GM19463 (cell line): ENCODE measurements at regions not wholly inside any gene's neighbourhood (a gene's known extent, or its start where the extent isn't known, plus 50 kb on each side); places are given as distances from the start of the nearest gene placed in this dataset.

ENCODE experiments used
- ATAC-seq: cut with Tn5 transposase; IDR thresholded peaks from one replicate; pipeline ENCODE4 v1.9.1; 2021; ENCODE audit warnings: mild to moderate bottlenecking, moderate library complexity; ENCODE audit not compliant: unreplicated experiment

DNA sequence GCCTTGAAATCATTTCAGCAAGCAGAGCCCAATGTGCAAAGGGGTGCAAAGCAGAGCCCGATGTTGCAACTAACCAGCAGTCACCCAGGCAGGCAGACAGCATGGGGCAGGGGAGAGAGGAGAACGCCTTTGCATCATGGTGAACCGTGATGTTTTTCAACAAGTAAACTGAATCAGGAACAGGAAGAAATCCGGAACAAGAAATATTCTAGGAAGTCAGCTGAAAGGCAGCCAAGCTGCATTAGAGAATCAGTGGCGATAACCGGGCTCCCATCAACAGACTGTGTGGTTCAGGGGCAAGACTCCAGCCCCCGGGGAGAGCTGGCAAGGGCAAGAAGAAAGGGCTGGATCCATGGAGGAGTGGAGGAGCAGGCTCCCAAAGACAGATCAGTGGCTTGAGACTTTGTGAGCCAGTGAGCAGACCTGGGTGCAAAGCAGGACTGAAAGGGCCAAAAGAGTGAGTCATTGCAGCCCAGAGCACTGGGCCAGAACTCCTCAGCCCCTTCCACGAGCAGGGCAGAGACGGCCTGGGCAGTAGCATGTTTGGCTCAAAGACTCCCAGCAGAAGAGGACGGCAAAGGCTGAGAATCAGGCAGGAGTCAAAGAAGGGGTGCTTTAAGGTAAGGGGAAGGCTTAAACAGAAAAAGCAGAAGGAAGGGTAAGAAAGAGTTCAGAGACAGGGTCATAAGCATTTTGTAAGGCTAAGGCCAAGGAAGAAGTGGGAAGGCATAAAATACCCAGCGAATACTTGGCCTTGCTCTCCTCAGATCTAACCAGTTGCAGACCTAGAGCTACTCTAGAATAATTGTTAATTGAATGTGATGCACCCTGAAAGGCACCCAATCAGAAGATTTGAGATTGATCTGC lies 155.0 kb downstream of the SETD4 start:
- ATAC-seq, result no peak

GRCh38 chr21:35900539-35900938 lies 159.8 kb downstream of the SETD4 start:
- no peak for ATAC-seq

DNA sequence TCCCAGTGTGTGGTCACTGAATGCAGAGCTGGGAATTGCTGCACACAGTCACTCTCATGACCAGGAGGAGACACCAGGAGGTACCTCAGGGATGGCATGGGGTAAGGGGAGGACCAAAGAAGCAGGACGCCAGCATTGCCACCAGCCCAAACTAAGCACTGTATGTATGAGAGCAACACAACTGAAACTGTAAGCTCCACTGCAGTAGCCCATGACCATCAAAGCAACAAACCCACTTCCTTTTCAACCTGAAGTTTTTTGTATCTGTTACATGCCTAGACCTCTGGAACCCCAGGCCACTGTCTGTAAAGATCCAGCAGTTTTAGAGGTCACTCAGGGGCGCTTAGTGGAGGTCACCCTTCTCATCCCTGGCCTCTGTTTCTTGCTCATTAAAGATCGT lies 164.3 kb downstream of the SETD4 start:
- ATAC-seq, result no peak

DNA sequence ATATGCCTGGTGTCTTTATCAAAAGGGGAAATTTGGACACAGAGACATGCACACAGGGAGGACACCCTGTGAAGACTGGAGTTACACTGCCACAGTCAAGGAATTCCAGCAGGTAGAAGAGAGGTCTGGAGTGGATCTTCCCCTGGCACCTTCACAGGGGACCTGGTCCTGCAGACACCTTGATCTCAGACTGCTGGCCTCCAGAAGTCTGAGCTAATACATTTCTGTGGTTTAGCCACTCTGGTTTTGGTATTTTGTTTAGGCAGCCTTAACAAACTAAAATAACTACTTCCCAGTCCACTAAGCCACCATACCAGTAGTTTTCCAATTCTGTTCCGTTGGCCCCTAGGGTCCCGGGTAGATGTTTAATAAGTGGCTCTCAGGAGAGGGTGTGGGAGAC lies 164.7 kb downstream of the SETD4 start:
- ATAC-seq, result no peak

- ATAC-seq, result no peak
These were observed 167.2 kb downstream of the SETD4 start for GRCh38 chr21:35893156-35893555.

DNA sequence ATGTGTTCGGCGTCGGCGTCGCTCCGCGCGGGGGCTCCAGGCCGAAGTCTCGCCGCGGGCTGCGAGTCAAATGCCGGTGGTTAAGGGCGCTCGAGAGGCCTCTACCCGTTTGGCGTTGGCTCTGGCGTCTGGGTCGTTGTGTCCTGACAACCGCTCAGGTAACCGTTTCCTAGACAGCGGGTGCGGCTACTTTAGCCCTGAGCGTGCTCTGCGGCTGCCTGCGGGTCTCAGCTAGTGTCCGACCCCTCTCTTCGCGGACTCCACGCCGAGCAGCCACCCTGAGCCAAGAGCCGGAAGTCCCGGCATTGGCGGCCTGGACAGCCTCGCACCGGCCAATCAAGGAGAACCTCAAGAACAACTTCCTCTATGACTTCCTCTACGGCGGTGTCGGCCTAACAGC lies 173.4 kb downstream of the SETD4 start:
- ATAC-seq, result no peak

DNA sequence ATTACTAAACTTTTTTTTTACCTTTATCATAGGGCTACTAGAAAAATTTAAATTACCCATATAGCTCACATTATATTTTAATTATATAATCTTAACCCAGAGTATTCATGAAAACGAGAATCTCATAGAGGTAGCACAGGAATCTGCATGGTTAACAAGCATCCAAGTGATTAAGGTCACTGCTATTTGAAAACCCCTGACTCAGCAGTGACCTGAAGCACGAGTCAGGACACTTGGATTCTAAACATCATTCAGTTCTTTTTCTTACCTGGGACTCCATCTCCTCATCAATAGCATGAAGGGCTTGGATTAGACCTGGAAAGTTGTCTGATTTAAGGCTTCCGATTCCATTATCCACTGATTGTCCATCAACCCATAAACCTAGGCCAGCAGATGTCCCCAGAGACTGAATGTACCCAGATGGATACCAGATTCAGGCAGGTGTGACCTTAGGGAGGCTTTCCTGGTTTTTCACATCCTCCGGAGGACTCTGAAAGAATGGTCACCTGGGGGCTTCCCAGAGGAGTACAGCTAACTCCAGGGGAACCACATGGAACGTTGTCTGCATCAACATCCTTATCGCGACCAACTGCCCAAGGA lies 174.3 kb downstream of the SETD4 start:
- ATAC-seq, result no peak

- no peak for ATAC-seq
These were observed 177.5 kb downstream of the SETD4 start for GRCh38 chr21:35882791-35883240.

GRCh38 chr21:35873441-35873840 lies 186.9 kb downstream of the SETD4 start:
- no peak for ATAC-seq

GRCh38 chr21:35871906-35872305 lies 188.4 kb downstream of the SETD4 start:
- ATAC-seq, result no peak

DNA sequence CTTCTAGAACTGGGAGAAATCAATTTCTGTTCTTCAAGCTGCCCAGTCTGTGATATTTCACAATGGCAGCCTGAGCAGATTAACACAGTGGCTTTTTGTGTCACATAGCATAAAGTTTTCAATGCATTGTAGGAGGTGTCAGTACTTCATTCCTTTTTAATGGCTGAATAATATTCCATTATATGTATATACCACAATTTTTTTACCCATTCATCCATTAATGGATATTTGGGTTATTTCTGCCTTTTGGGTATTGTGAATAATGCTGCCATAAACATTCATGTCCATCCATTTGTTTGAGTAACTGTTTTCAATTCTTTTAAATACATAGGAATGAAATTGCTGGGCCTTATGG lies 191.5 kb downstream of the SETD4 start:
- no peak for ATAC-seq

GRCh38 chr21:35868005-35868868 lies 192.1 kb downstream of the SETD4 start:
- ATAC-seq, result no peak

DNA sequence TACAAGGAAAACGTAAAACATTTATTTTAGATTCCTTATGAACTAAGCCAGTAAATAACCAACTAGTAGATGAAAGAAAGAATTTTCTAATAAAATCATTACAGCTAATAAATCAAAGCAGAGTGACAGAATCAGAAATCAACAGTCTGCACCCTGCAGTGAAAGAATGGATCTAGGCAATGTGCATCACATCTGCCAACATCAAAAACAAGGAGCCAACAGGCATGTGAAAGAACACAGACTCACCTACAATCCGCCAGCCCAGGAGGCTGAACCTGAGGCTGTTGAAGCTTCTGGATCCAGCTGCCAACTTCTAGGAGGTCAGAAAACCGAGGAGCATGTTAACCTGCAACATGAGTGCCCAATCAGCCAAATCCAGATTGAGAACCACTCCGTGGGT lies 196.3 kb downstream of the SETD4 start:
- ATAC-seq, result no peak

- ATAC-seq, result no peak
These were observed 197.4 kb downstream of the SETD4 start for GRCh38 chr21:35862969-35863368.

- no peak for ATAC-seq
These were observed 198.7 kb downstream of the SETD4 start for GRCh38 chr21:35861661-35862060.

GRCh38 chr21:35860189-35860869 lies 200.0 kb downstream of the SETD4 start:
- ATAC-seq, result no peak

- no peak for ATAC-seq
These were observed 200.6 kb downstream of the SETD4 start for GRCh38 chr21:35859677-35860076.

- ATAC-seq, result no peak
These were observed 203.2 kb downstream of the SETD4 start for GRCh38 chr21:35857095-35857494.

- no peak for ATAC-seq
These were observed 204.8 kb downstream of the SETD4 start for GRCh38 chr21:35855484-35855883.

DNA sequence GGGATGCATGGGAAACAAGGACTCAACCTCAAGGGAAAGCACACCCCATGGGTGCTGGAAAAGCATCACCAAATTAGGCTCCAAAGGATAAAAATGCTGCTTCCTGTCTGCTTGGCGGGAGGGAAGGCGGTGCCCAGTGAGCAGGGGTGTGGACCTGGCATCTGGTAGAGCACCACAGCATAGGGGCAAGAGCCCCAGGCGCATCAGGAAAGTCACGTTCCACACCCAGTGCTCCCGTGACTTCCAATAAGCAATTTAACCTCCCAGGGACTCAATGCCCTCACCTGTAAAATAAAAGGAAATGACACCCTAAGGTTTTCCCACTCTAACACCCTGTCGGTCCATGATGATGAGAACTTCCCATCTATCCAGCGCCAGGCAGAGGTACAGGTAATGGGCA lies 206.0 kb downstream of the SETD4 start:
- no peak for ATAC-seq
